ENCODE measurements at regions not wholly inside any gene's neighbourhood (a gene's known extent, or its start where the extent isn't known, plus 50 kb on each side); places are given as distances from the start of the nearest gene placed in this dataset.

- TF ChIP-seq EZH2phosphoT487 (IDR thresholded peaks at IDR 0.05; ENCODE audit: low read depth, severe bottlenecking, unreplicated experiment) = no peak
- TF ChIP-seq, protein P1, sequence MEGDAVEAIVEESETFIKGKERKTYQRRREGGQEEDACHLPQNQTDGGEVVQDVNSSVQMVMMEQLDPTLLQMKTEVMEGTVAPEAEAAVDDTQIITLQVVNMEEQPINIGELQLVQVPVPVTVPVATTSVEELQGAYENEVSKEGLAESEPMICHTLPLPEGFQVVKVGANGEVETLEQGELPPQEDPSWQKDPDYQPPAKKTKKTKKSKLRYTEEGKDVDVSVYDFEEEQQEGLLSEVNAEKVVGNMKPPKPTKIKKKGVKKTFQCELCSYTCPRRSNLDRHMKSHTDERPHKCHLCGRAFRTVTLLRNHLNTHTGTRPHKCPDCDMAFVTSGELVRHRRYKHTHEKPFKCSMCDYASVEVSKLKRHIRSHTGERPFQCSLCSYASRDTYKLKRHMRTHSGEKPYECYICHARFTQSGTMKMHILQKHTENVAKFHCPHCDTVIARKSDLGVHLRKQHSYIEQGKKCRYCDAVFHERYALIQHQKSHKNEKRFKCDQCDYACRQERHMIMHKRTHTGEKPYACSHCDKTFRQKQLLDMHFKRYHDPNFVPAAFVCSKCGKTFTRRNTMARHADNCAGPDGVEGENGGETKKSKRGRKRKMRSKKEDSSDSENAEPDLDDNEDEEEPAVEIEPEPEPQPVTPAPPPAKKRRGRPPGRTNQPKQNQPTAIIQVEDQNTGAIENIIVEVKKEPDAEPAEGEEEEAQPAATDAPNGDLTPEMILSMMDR (IDR thresholded peaks at IDR 0.05; ENCODE audit: poor library complexity) = no peak
These were observed 136.4 kb downstream of the INHBB start for GRCh38 chr2:120482334-120482733.

Measured in hepatocyte (in vitro differentiated cells).